Panc1 (cell line): ENCODE measurements at regions not wholly inside any gene's neighbourhood (a gene's known extent, or its start where the extent isn't known, plus 50 kb on each side); places are given as distances from the start of the nearest gene placed in this dataset.

Experiments
- ATAC-seq: fragments of 200-7000 bp; cut with Tn5 transposase; 2 replicates; pipeline ENCODE4 v1.9.1; 2020; ENCODE audit warnings: mild to moderate bottlenecking, moderate library complexity
- BruUV-seq: library from RNA; stranded (reverse); fragments of 400-500 nt; replicated peaks from 2 replicates; lab custom pipeline; 2021; lab: Mats Ljungman, UMichigan
- CTCF ChIA-PET: fragments of 300-600 bp; sonication (Branson Sonifier 250); formaldehyde crosslinking; loops from one replicate; lab custom pipeline; 2022; ENCODE audit warnings: antibody characterized with exemption; lab: Charles Lee
- POLR2A ChIA-PET: fragments of 300-600 bp; sonication (Branson Sonifier 250); formaldehyde crosslinking; loops from one replicate; lab custom pipeline; 2022; ENCODE audit warnings: antibody characterized with exemption; lab: Charles Lee
- DNase-seq: peaks from one replicate; pipeline ENCODE4 v3.0.0-alpha.2; 2010; ENCODE audit warnings: low read depth, low spot score
- H3K27ac ChIP-seq: 2 replicates; pipeline ENCODE4 v1.5.1; 2011; ENCODE audit warnings: mild to moderate bottlenecking, low read length, inconsistent platforms
- H3K27me3 ChIP-seq: fragments of 200-500 bp; sonication (Bioruptor generic); 2 replicates; pipeline ENCODE4 v1.6.0; 2014; ENCODE audit warnings: low read length, inconsistent platforms; ENCODE audit not compliant: control insufficient read depth, insufficient read depth
- H3K36me3 ChIP-seq: fragments of 200-500 bp; sonication (Bioruptor generic); 2 replicates; pipeline ENCODE4 v1.5.1; 2014; ENCODE audit warnings: inconsistent platforms, mild to moderate bottlenecking, low read length, moderate library complexity; ENCODE audit not compliant: control insufficient read depth, insufficient read depth
- H3K4me1 ChIP-seq: 2 replicates; pipeline ENCODE4 v1.5.1; 2011; ENCODE audit warnings: inconsistent platforms, mild to moderate bottlenecking, low read length, moderate library complexity; ENCODE audit not compliant: control insufficient read depth, insufficient read depth
- H3K4me3 ChIP-seq, 2 experiments: 2 replicates each; pipeline ENCODE4 v1.5.1; 2011 to 2012; ENCODE audit warnings: low read depth in 2 of 2, low read length in 2 of 2, mild to moderate bottlenecking in 2 of 2, inconsistent platforms in 1 of 2, moderate library complexity in 1 of 2
- H3K9me3 ChIP-seq: fragments of 200-500 bp; sonication (Bioruptor generic); 2 replicates; pipeline ENCODE4 v1.5.1; 2014; ENCODE audit warnings: low read depth, mild to moderate bottlenecking, inconsistent platforms, low read length, moderate library complexity; ENCODE audit not compliant: control insufficient read depth, insufficient read depth
- CTCF ChIP-seq: fragments of 450-650 bp; IDR thresholded peaks from 2 replicates; pipeline ENCODE4 v1.5.1; 2017; ENCODE audit warnings: mild to moderate bottlenecking
- POLR2AphosphoS5 ChIP-seq: IDR thresholded peaks from 2 replicates; pipeline ENCODE4 v1.6.1; 2012; ENCODE audit warnings: mild to moderate bottlenecking, low read depth, low read length, moderate library complexity
- SIN3A ChIP-seq: IDR thresholded peaks from 2 replicates; pipeline ENCODE4 v1.6.1; 2012; ENCODE audit warnings: low read depth, mild to moderate bottlenecking, low read length, moderate library complexity, borderline replicate concordance; ENCODE audit not compliant: insufficient read depth
- TCF7L2 ChIP-seq: IDR thresholded peaks from 2 replicates; pipeline ENCODE4 v1.6.1; 2011; ENCODE audit warnings: mild to moderate bottlenecking, low read depth, low read length, inconsistent platforms
- in situ Hi-C: cut with HindIII; loops from 2 replicates; pipeline ENCODE4 v1.10.0; 2016; ENCODE audit warnings: low sequenced_read_pairs, low pct_unique_long_range_greater_than_20kb
- intact Hi-C: fragments of 100-400 bp; cut with micrococcal nuclease; formaldehyde crosslinking; loops from one replicate; pipeline ENCODE4 v1.10.0; 2022; ENCODE audit not compliant: unreplicated experiment
- TF ChIP-seq, protein P1 (sequence below), 2 experiments: IDR thresholded peaks; 2 replicates each; pipeline ENCODE4 v1.6.1; 2011 to 2012; ENCODE audit warnings: low read depth in 2 of 2, control low read depth in 1 of 2, low read length in 1 of 2, mild to moderate bottlenecking in 1 of 2, moderate library complexity in 1 of 2; ENCODE audit not compliant: insufficient read depth in 1 of 2

- intact Hi-C loops (no loop called here), in situ Hi-C loops (no loop called here)
- no peak for DNase-seq
- Histone ChIP-seq H3K27ac (no peak overlapping the region), H3K4me3 (no peak overlapping the region), H3K4me1 (no peaks in the 10 kb centered on the region), H3K36me3 (no peaks in the 10 kb centered on the region), H3K9me3 (no peaks in the 10 kb centered on the region), H3K27me3 (no peaks in the 10 kb centered on the region)
- no TSS peak for BruUV-seq
- CTCF ChIA-PET = no interaction called here
- POLR2A ChIA-PET = no interaction called here
- TF ChIP-seq SIN3A (no peak), CTCF (no peak), POLR2AphosphoS5 (no peak), TCF7L2 (no peak)
- TF ChIP-seq, protein P1, sequence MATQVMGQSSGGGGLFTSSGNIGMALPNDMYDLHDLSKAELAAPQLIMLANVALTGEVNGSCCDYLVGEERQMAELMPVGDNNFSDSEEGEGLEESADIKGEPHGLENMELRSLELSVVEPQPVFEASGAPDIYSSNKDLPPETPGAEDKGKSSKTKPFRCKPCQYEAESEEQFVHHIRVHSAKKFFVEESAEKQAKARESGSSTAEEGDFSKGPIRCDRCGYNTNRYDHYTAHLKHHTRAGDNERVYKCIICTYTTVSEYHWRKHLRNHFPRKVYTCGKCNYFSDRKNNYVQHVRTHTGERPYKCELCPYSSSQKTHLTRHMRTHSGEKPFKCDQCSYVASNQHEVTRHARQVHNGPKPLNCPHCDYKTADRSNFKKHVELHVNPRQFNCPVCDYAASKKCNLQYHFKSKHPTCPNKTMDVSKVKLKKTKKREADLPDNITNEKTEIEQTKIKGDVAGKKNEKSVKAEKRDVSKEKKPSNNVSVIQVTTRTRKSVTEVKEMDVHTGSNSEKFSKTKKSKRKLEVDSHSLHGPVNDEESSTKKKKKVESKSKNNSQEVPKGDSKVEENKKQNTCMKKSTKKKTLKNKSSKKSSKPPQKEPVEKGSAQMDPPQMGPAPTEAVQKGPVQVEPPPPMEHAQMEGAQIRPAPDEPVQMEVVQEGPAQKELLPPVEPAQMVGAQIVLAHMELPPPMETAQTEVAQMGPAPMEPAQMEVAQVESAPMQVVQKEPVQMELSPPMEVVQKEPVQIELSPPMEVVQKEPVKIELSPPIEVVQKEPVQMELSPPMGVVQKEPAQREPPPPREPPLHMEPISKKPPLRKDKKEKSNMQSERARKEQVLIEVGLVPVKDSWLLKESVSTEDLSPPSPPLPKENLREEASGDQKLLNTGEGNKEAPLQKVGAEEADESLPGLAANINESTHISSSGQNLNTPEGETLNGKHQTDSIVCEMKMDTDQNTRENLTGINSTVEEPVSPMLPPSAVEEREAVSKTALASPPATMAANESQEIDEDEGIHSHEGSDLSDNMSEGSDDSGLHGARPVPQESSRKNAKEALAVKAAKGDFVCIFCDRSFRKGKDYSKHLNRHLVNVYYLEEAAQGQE (IDR thresholded peaks at IDR 0.05; ENCODE audit: insufficient read depth in 1 of 2, low read depth in 2 of 2, low read length in 1 of 2) = no peak
- ATAC-seq = no peak
Observed at GRCh38 chr20:39853636-39854035, 835.4 kb downstream of the MAFB start.

DNA sequence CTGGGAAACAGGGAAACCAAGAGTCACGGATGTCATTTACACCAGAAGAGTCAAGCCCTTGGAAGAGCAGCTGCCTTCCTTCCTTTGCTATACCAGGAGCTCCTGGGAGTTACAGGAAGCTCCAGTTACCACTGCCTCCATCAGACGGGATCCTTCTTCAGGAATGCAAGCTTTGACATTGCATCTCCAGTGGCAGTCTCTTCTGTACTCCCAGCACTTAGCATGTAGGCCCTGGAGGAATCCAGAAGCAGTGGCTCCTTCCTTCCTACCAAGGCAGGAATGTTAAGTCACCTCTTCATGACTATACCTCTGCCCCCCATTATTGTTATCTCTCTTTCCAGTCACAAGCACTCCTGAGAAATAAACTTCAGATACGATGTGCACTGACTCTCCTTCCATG lies 836.0 kb downstream of the MAFB start:
- Histone ChIP-seq H3K27me3 (no peaks in the 10 kb centered on the region), H3K4me3 (no peak overlapping the region), H3K4me1 (no peaks in the 10 kb centered on the region), H3K36me3 (no peaks in the 10 kb centered on the region), H3K27ac (no peak overlapping the region), H3K9me3 (no peaks in the 10 kb centered on the region)
- no peak for ATAC-seq
- TF ChIP-seq TCF7L2 (no peak), POLR2AphosphoS5 (no peak), CTCF (no peak), SIN3A (no peak)
- TF ChIP-seq, protein P1 (IDR thresholded peaks at IDR 0.05; ENCODE audit: insufficient read depth in 1 of 2, low read depth in 2 of 2, low read length in 1 of 2) = no peak
- intact Hi-C loops = no loop called here
- no TSS peak for BruUV-seq
- CTCF ChIA-PET = no interaction called here
- no peak for DNase-seq
- in situ Hi-C loops = no loop called here
- POLR2A ChIA-PET = no interaction called here
